Spleen (tissue), 7 donors: ENCODE measurements at regions not wholly inside any gene's neighbourhood (a gene's known extent, or its start where the extent isn't known, plus 50 kb on each side); places are given as distances from the start of the nearest gene placed in this dataset.

Experiments used
- POLR2A ChIP-seq, 3 donors: fragments of 450-650 bp; IDR thresholded peaks; one replicate each; pipeline ENCODE4 v1.5.1; 2017; ENCODE audit warnings: antibody characterized with exemption in 3 of 3, mild to moderate bottlenecking in 1 of 3
- TF ChIP-seq, protein P1 (sequence below), 11 experiments: fragments of 200-600 bp in 7 of 11; fragments of 450-650 bp in 4 of 11; sonication (generic) in 4 of 11; IDR thresholded peaks in 8 of 11; conservative IDR thresholded peaks in 3 of 11; 1 replicate in 7 of 11; 2 replicates in 4 of 11; pipeline versions ENCODE4 v1.4.0 to v1.8.0; 2016 to 2021; ENCODE audit warnings: antibody characterized with exemption in 11 of 11, inconsistent platforms in 4 of 11, mild to moderate bottlenecking in 1 of 11
- donor health status: DM: no; HTN: no; CAD: no; lungs with moderate emphysema.
- donor health status: DM: no; HTN: no; CAD: no.
- donor health status: DM: no; HTN: no; CAD: no.

GRCh38 chr11:8787372-8787771 is 104.8 kb downstream of the RPL27A start:
- TF ChIP-seq, protein P1, sequence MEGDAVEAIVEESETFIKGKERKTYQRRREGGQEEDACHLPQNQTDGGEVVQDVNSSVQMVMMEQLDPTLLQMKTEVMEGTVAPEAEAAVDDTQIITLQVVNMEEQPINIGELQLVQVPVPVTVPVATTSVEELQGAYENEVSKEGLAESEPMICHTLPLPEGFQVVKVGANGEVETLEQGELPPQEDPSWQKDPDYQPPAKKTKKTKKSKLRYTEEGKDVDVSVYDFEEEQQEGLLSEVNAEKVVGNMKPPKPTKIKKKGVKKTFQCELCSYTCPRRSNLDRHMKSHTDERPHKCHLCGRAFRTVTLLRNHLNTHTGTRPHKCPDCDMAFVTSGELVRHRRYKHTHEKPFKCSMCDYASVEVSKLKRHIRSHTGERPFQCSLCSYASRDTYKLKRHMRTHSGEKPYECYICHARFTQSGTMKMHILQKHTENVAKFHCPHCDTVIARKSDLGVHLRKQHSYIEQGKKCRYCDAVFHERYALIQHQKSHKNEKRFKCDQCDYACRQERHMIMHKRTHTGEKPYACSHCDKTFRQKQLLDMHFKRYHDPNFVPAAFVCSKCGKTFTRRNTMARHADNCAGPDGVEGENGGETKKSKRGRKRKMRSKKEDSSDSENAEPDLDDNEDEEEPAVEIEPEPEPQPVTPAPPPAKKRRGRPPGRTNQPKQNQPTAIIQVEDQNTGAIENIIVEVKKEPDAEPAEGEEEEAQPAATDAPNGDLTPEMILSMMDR (IDR thresholded peaks at IDR 0.05 in 8 of 11, conservative IDR thresholded peaks at IDR 0.05 in 3 of 11) = no peak
- no peak for TF ChIP-seq POLR2A (IDR thresholded peaks at IDR 0.05)
